EH (cell line): ENCODE measurements at regions not wholly inside any gene's neighbourhood (a gene's known extent, or its start where the extent isn't known, plus 50 kb on each side); places are given as distances from the start of the nearest gene placed in this dataset.
A peak's percentile ranks its signal among the peaks of the same experiment; 100 is the strongest.

Source experiments
- DNase-seq: peaks from one replicate; pipeline ENCODE4 v3.0.0-alpha.2; 2015; ENCODE audit warnings: low read depth

DNA sequence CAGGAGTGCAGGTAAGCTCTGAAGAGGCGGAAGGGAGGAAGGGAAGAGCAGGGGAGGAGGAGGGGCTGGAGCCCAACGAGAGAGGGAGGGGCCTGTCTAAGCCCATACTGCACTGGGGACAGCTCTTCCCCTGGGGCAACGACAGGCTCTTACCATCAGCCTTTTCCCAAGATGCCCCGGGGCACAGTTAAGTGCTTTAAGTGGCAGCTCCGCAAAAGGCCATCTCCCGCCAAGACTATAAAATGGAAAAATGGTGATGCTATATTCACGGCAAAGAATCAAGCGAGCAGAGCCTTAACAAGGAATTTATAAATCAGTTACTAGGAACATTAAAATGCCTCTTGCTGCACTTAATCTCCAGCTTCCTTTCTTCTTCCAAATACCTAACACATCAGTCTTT, 110.2 kb upstream of the NLRP1 start:
- peak; percentile 9 for DNase-seq

GRCh38 chr17:5695480-5695879, 111.2 kb upstream of the NLRP1 start:
- DNase-seq, result no peak

- DNase-seq, result no peak
Observed at GRCh38 chr17:5698959-5699358, 114.7 kb upstream of the NLRP1 start.

DNA sequence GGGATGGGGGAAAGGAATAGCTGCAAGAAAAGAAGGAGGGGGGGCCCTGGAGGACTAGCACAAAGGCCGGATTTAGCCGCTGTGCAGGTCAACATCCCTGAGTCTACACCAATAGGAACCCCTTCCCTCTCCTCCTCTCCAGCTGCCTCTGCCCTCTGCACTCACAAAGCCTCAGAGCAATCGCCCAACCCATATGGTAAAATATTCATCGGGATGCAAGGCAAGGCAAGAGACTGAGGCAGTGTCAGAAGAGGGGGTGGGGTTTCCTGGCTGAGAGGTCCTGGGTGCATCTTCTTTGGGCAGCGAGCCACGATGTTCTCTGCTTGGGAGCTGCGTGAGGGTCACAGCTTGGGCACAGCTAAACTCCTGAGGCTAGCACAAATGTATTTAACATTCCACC, 115.5 kb upstream of the NLRP1 start:
- no peak for DNase-seq

- no peak for DNase-seq
Observed at GRCh38 chr17:5700745-5701144, 116.4 kb upstream of the NLRP1 start.

DNA sequence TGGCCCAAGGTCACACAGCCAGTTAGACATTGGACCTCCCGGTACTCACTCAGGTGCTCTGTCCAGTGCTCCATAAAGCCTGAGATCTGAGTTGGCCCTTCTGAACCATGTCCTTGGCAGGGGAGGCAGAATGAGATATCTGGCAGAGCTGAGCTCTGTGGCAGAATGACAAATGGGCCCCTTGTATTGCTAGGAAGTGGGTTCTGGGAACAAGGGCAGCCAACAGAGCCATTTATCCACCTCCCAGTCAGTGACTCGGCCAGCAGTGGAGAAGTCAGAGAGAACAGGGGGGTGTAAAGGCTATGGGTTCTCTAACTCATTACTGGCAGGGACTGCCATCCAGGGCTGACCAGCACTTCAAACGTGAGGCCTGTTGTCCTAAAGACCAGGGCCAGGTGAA, 117.1 kb upstream of the NLRP1 start:
- no peak for DNase-seq

- no peak for DNase-seq
Observed at GRCh38 chr17:5702951-5703510, 118.7 kb upstream of the NLRP1 start.

GRCh38 chr17:5703736-5704135, 119.4 kb upstream of the NLRP1 start:
- DNase-seq, result no peak

- DNase-seq, result peak; percentile 21
Observed at GRCh38 chr17:5705081-5705875, 121.0 kb upstream of the NLRP1 start.

DNA sequence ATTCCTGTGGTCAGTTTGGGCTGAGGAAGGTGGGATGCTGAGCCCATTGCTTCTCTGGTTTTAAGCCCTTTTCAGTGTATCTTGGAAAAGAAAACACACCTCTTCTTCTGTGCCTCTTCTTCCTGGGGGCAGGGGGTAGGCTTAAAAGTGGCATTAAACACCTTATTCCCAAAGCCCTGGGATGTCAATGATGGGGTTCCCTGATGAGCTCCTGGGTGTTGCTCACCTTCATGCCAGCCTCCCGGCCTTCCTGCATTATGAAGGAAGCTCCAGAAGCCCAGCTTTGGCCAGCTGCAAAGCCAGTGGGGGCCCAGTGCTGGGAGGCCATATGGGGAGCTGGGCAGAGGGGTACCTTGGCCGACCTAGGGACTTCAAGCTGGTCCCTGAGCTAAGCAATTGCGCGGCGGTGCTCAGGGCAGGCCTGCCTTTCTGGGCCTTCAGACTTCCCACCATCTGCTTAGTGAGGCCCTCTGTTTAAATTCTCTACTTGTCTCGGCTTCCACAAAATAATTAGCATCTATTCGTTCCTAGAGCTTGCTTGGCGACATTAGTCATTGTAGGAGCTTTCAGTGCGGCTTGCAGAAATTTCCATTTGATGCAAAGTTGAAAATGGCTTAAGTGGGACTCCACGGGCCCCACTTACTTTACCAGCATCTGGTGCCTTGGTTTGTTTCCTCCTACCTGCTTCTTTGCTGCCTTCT, 121.7 kb upstream of the NLRP1 start:
- no peak for DNase-seq

- DNase-seq, result peak; percentile 63
Observed at GRCh38 chr17:5706577-5707210, 122.4 kb upstream of the NLRP1 start.

- no peak for DNase-seq
Observed at GRCh38 chr17:5707482-5707881, 123.2 kb upstream of the NLRP1 start.

DNA sequence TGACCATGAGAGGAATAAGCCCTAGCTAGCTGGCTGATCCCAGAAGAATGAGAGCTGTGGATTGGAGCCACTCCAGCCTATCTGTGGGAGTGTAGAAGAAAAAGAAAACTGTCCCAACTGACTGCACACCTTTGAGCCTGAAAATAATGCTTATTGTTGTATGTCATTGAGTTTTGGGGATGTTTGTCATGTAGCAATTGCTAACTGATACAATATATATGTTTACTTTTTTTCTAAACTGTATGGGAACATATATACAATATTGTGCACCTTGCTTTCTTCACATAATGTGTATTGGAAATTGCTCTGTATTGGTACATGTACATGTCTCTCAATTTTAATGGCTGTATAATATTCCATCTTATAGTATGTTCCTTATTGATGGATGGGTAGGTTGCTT, 124.0 kb upstream of the NLRP1 start:
- DNase-seq, result no peak

GRCh38 chr17:5711344-5711743, 127.0 kb upstream of the NLRP1 start:
- DNase-seq, result no peak

GRCh38 chr17:5714993-5715392, 130.7 kb upstream of the NLRP1 start:
- DNase-seq, result no peak

- peak; percentile 3 for DNase-seq
Observed at GRCh38 chr17:5715478-5715877, 131.2 kb upstream of the NLRP1 start.

DNA sequence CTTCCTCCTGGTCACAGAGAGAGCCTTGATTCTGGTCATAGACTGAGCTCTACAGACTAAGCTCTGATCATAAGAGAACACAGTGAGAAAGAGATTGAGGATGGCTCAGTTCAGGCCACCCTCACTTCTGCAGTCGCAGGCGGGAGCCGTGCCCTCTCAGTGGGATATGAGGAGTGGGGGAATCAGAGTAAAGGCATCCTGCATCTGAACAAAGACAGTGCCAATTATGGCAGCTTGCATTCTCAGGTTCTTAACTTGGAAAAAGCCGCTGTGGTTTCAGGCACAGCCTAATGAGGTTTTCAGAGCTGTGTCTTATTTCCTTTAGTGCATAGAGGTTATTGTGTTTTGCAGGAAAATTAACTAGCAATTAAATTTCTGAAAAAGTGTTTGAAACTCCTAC, 134.4 kb upstream of the NLRP1 start:
- no peak for DNase-seq

- peak; percentile 16 for DNase-seq
Observed at GRCh38 chr17:5719976-5720375, 135.7 kb upstream of the NLRP1 start.

DNA sequence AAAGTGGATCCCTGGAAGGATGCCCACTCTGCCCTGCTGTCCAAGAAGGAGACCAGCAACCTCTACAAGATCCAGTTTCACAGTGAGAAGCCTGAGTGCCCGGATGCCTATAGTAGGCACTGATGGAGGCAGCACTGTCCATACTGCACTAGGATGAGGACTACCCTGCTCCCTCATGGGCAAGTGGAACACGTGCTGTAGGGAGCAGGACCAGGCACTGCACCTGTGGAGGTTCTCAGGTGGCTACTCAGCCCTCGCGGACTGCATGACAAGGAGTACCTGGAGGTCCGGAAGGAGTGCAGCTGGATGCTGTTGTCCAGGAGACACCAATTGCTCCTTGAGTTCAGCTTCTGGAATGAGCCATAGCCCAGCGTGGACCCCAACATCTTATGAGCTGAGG, 146.1 kb upstream of the NLRP1 start:
- DNase-seq, result no peak

DNA sequence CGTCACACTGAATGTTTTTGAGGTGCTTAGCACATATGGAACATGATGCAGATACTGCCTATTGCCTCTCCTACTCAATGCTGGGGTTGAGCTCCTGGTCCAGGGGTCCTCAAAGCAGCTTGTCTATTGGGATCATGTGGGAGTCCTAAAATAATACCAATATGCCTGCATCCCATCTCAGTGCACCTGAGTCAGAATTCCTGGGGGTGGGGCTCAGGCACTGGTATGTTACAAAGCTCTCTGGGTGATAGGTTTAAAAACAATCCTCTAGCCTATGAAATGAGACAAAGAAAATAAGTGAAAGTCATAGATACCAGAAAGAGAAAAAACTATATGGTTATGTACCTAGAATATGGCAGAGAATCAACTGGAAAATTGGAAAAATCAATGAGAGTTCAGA, 156.6 kb upstream of the NLRP1 start:
- no peak for DNase-seq

DNA sequence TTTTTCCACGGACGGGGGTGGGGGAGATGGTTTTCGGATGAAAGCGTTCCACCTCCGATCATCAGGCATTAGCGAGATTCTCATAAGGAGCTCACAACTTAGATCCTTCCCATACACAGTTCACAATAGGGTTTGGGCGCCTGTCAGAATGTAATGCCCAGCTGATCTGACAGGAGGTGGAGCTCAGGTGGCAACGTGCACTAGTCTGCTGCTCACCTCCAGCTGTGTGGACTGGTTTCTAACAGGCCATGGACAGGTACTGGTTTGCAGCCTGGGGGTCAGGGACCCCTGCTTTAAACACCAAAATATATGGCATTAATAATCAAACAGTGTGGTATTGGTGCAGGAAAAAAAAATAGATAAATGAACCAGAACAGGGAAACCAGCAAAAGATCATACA, 157.5 kb upstream of the NLRP1 start:
- DNase-seq, result no peak

GRCh38 chr17:5745111-5745813, 161.0 kb upstream of the NLRP1 start:
- no peak for DNase-seq
